NCI-H1048 (cell line): ENCODE measurements at regions not wholly inside any gene's neighbourhood (a gene's known extent, or its start where the extent isn't known, plus 50 kb on each side); places are given as distances from the start of the nearest gene placed in this dataset.

Experiments used
- DNase-seq: peaks from one replicate; lab custom pipeline; 2025; lab: John Stamatoyannopoulos, UW

GRCh38 chr6:164214066-164214465 lies 799.5 kb downstream of the QKI start:
- no peak for DNase-seq

GRCh38 chr6:164211254-164211653 lies 796.7 kb downstream of the QKI start:
- DNase-seq, result no peak

- no peak for DNase-seq
Observed at GRCh38 chr6:164210783-164211182, 796.3 kb downstream of the QKI start.

- DNase-seq, result no peak
Observed at GRCh38 chr6:164210323-164210722, 795.8 kb downstream of the QKI start.

- DNase-seq, result no peak
Observed at GRCh38 chr6:164208371-164208770, 793.9 kb downstream of the QKI start.

- no peak for DNase-seq
Observed at GRCh38 chr6:164206807-164207423, 792.4 kb downstream of the QKI start.

- DNase-seq, result no peak
Observed at GRCh38 chr6:164200071-164200470, 785.6 kb downstream of the QKI start.

GRCh38 chr6:164195942-164196281 lies 781.4 kb downstream of the QKI start:
- no peak for DNase-seq

- DNase-seq, result no peak
Observed at GRCh38 chr6:164195278-164195941, 780.9 kb downstream of the QKI start.

- DNase-seq, result no peak
Observed at GRCh38 chr6:164188861-164189260, 774.3 kb downstream of the QKI start.

GRCh38 chr6:164185471-164185871 lies 771.0 kb downstream of the QKI start:
- no peak for DNase-seq

- no peak for DNase-seq
Observed at GRCh38 chr6:164184410-164184809, 769.9 kb downstream of the QKI start.

GRCh38 chr6:164183556-164184123 lies 769.1 kb downstream of the QKI start:
- DNase-seq, result no peak

- DNase-seq, result no peak
Observed at GRCh38 chr6:164178679-164179332, 764.3 kb downstream of the QKI start.

GRCh38 chr6:164169355-164169754 lies 754.8 kb downstream of the QKI start:
- DNase-seq, result no peak

- DNase-seq, result no peak
Observed at GRCh38 chr6:164168595-164168994, 754.1 kb downstream of the QKI start.

- DNase-seq, result no peak
Observed at GRCh38 chr6:164167873-164168405, 753.4 kb downstream of the QKI start.

- no peak for DNase-seq
Observed at GRCh38 chr6:164166996-164167395, 752.5 kb downstream of the QKI start.

- DNase-seq, result no peak
Observed at GRCh38 chr6:164166515-164166914, 752.0 kb downstream of the QKI start.

GRCh38 chr6:164164876-164165275 lies 750.4 kb downstream of the QKI start:
- no peak for DNase-seq

GRCh38 chr6:164163239-164163638 lies 748.7 kb downstream of the QKI start:
- no peak for DNase-seq

GRCh38 chr6:164159061-164159460 lies 744.5 kb downstream of the QKI start:
- no peak for DNase-seq

GRCh38 chr6:164154588-164154987 lies 740.1 kb downstream of the QKI start:
- DNase-seq, result no peak
